Smooth muscle cell (in vitro differentiated cells): ENCODE measurements at regions not wholly inside any gene's neighbourhood (a gene's known extent, or its start where the extent isn't known, plus 50 kb on each side); places are given as distances from the start of the nearest gene placed in this dataset.

Source experiments
- DNase-seq: peaks from one replicate; lab custom pipeline; 2025; ENCODE audit not compliant: unreplicated experiment; lab: John Stamatoyannopoulos, UW
- H2AFZ ChIP-seq: fragments of 200-600 bp; sonication (generic); 2 replicates; pipeline ENCODE4 v1.6.0; 2016; ENCODE audit warnings: antibody characterized with exemption, low read depth, mild to moderate bottlenecking
- H3F3A ChIP-seq: fragments of 200-600 bp; sonication (generic); 2 replicates; pipeline ENCODE4 v1.6.0; 2017; ENCODE audit warnings: antibody characterized with exemption, low read depth
- H3K27ac ChIP-seq: fragments of 200-600 bp; sonication (generic); 2 replicates; pipeline ENCODE4 v1.5.1; 2016; ENCODE audit warnings: low read depth, mild to moderate bottlenecking
- H3K27me3 ChIP-seq: fragments of 200-600 bp; sonication (generic); 2 replicates; pipeline ENCODE4 v1.6.1; 2016; ENCODE audit warnings: low read depth, mild to moderate bottlenecking
- H3K36me3 ChIP-seq: fragments of 200-600 bp; sonication (generic); 2 replicates; pipeline ENCODE4 v1.5.1; 2016; ENCODE audit warnings: low read depth
- H3K4me1 ChIP-seq: fragments of 200-600 bp; sonication (generic); 2 replicates; pipeline ENCODE4 v1.5.1; 2016; ENCODE audit warnings: low read depth
- H3K4me2 ChIP-seq: fragments of 200-600 bp; sonication (generic); 2 replicates; pipeline ENCODE4 v1.6.0; 2016; ENCODE audit warnings: mild to moderate bottlenecking
- H3K4me3 ChIP-seq: fragments of 200-600 bp; sonication (generic); 2 replicates; pipeline ENCODE4 v1.5.1; 2016; ENCODE audit warnings: mild to moderate bottlenecking
- H3K79me2 ChIP-seq: fragments of 200-600 bp; sonication (generic); 2 replicates; pipeline ENCODE4 v1.6.0; 2016; ENCODE audit warnings: low read depth, mild to moderate bottlenecking
- H3K9ac ChIP-seq: fragments of 200-600 bp; sonication (generic); 2 replicates; pipeline ENCODE4 v1.6.0; 2016; ENCODE audit warnings: low read depth
- H3K9me3 ChIP-seq: fragments of 200-600 bp; sonication (generic); replicated peaks from 2 replicates; pipeline ENCODE4 v1.5.1; 2016; ENCODE audit warnings: low read depth
- H4K20me1 ChIP-seq: fragments of 200-600 bp; sonication (generic); 2 replicates; pipeline ENCODE4 v1.6.0; 2016; ENCODE audit warnings: low read depth
- CTCF ChIP-seq: fragments of 200-600 bp; sonication (generic); IDR thresholded peaks from 2 replicates; pipeline ENCODE4 v1.5.1; 2017; ENCODE audit warnings: borderline replicate concordance, mild to moderate bottlenecking, antibody characterized with exemption; ENCODE audit not compliant: insufficient read depth, poor library complexity, severe bottlenecking
- WGBS: methylation state at CpG from one replicate; pipeline ENCODE4 v1.1.7; 2016; ENCODE audit warnings: low lambda C conversion rate; 5-methylcytosine and 5-hydroxymethylcytosine counted together

DNA sequence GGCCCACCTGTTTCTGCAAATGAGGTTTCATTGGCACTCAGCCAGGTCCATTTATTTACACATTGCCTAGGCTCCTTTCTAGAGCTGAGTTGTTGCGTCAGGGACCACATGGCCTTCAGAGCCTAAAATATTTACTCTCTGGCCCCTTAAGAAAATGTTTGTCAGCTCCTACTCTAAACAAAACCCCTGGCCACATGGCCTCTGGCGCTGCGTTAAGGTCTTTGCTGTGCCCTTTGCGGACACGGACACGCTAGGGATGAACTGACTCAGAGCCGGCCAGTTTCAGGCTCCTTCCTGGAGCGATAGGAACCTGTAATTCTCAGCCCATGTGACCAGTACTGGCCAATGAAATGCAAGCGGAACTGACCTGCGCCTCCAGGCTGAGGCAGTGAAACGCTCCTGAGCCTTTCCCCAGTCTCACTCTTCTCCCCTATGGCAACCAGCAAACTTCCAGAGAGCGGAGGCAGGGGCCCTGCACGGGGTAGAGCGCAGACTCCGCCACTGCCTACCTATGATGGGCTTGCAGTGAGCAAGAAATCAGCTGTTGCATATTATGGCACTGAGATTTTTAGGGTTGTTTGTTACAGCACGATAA lies 160.3 kb downstream of the ETS2 start:
- H3K79me2 ChIP-seq, result no peaks in the 10 kb centered on the region
- no peaks in the 10 kb centered on the region for H3F3A ChIP-seq
- TF ChIP-seq CTCF, result no peak
- H3K4me2 ChIP-seq, result peak overlapping the region; percentile 27
- WGBS, result 49% methylated on average over 16 of the region's 16 CpGs
- no peak overlapping the region for H3K9ac ChIP-seq
- DNase-seq, result no peak
- H4K20me1 ChIP-seq, result no peaks in the 10 kb centered on the region
- no peak overlapping the region for H3K4me3 ChIP-seq
- H2AFZ ChIP-seq, result no peak overlapping the region
- no peaks in the 10 kb centered on the region for H3K4me1 ChIP-seq
- no peaks in the 10 kb centered on the region for H3K27me3 ChIP-seq
- peak overlapping the region; percentile 76 for H3K27ac ChIP-seq
- H3K9me3 ChIP-seq, result no peaks in the 10 kb centered on the region
- H3K36me3 ChIP-seq, result no peaks in the 10 kb centered on the region

- no peaks in the 10 kb centered on the region for H3K79me2 ChIP-seq
- no peaks in the 10 kb centered on the region for H3F3A ChIP-seq
- no peak for DNase-seq
- no peaks in the 10 kb centered on the region for H3K9me3 ChIP-seq
- no peaks in the 10 kb centered on the region for H3K36me3 ChIP-seq
- H3K9ac ChIP-seq, result no peak overlapping the region
- TF ChIP-seq CTCF, result no peak
- H2AFZ ChIP-seq, result no peak overlapping the region
- H4K20me1 ChIP-seq, result no peaks in the 10 kb centered on the region
- H3K27me3 ChIP-seq, result no peaks in the 10 kb centered on the region
- H3K4me2 ChIP-seq, result no peak overlapping the region
- H3K27ac ChIP-seq, result peak overlapping the region; percentile 76
- WGBS, result 58% methylated on average over 8 of the region's 8 CpGs
- H3K4me3 ChIP-seq, result no peak overlapping the region
- H3K4me1 ChIP-seq, result no peaks in the 10 kb centered on the region
Measured at GRCh38 chr21:38965241-38965640, 159.5 kb downstream of the ETS2 start.

- no peaks in the 10 kb centered on the region for H3K36me3 ChIP-seq
- no peaks in the 10 kb centered on the region for H3K79me2 ChIP-seq
- TF ChIP-seq CTCF, result no peak
- no peak overlapping the region for H3K4me3 ChIP-seq
- H3K9me3 ChIP-seq, result no peaks in the 10 kb centered on the region
- H3F3A ChIP-seq, result peaks cover 11% of the 10 kb centered on the region
- H3K4me1 ChIP-seq, result peaks cover 3% of the 10 kb centered on the region
- WGBS, result 82% methylated on average over 6 of the region's 6 CpGs
- no peak for DNase-seq
- H3K9ac ChIP-seq, result no peak overlapping the region
- H3K27ac ChIP-seq, result no peak overlapping the region
- H3K27me3 ChIP-seq, result no peaks in the 10 kb centered on the region
- no peak overlapping the region for H3K4me2 ChIP-seq
- no peaks in the 10 kb centered on the region for H4K20me1 ChIP-seq
- no peak overlapping the region for H2AFZ ChIP-seq
Measured at GRCh38 chr21:38963006-38963405, 157.3 kb downstream of the ETS2 start.

DNA sequence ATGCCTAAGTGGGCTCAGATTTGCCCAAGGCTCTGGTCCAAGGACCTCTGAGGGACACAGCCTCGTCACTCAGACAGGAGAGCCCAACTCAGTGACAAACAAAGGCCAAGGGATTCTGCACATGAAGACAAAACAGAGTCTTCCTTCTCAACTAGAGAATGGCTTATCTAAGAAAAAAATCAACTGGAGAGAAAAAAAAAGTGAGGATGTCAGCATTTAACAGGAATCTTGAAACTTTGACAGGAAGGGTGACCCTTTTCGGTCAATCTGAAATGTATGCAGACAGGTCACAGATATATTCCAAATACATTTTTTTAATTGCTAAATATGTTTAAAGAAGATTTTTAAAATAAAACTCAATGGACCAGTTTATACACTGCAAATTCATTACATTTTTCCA lies 154.5 kb downstream of the ETS2 start:
- no peak for DNase-seq
- no peak for TF ChIP-seq CTCF
- 88% methylated on average over 2 of the region's 2 CpGs for WGBS

More for the DNA sequence above, 154.5 kb downstream of the ETS2 start:
- no peak overlapping the region for H2AFZ ChIP-seq
- no peak overlapping the region for H3K4me3 ChIP-seq
- H3K36me3 ChIP-seq, result no peaks in the 10 kb centered on the region
- no peaks in the 10 kb centered on the region for H4K20me1 ChIP-seq
- no peaks in the 10 kb centered on the region for H3K79me2 ChIP-seq
- peaks cover 12% of the 10 kb centered on the region for H3K4me1 ChIP-seq
- H3K27me3 ChIP-seq, result no peaks in the 10 kb centered on the region
- H3K9ac ChIP-seq, result peak overlapping the region; percentile 57
- peak overlapping the region; percentile 22 for H3K4me2 ChIP-seq
- no peaks in the 10 kb centered on the region for H3K9me3 ChIP-seq
- peaks cover 21% of the 10 kb centered on the region for H3F3A ChIP-seq
- peak overlapping the region; percentile 92 for H3K27ac ChIP-seq
